22Rv1 (cell line): ENCODE measurements at regions not wholly inside any gene's neighbourhood (a gene's known extent, or its start where the extent isn't known, plus 50 kb on each side); places are given as distances from the start of the nearest gene placed in this dataset.
"Not testable (repeated sequence)": the region's sequence is repeated elsewhere in the genome, so short reads cannot be mapped to it uniquely, and the experiment has no call there.

Experiments used
- CTCF ChIP-seq: fragments of 450-650 bp; IDR thresholded peaks from 2 replicates; pipeline ENCODE4 v1.5.1; 2017; ENCODE audit warnings: mild to moderate bottlenecking
- ZFX ChIP-seq: fragments of 450-650 bp; IDR thresholded peaks from 2 replicates; pipeline ENCODE4 v1.6.1; 2017; ENCODE audit warnings: antibody characterized with exemption, borderline replicate concordance

GRCh38 chr1:121036792-121037191 lies 147.2 kb downstream of the PPIAL4A start:
- TF ChIP-seq CTCF, ZFX: not testable (repeated sequence)
